ENCODE measurements at regions not wholly inside any gene's neighbourhood (a gene's known extent, or its start where the extent isn't known, plus 50 kb on each side); places are given as distances from the start of the nearest gene placed in this dataset.

DNA sequence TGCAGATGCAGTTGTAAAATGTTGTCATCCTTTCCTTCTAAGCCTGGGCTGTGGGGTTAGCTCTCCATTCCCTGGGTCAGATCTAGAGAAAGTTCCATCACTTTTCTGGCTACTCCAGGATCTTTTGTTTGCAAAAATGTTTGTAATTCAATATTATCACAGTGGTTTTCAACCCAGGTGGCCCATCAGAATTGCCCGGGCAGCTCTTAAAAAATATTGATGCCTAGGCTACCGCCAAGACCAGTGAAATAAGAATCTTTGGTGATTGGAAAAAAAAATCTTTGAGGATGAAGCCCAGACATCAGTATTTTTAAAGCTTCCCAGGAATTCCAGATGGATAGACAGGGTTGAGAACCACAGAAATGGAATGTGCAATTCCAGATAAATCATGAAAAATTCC, 232.5 kb upstream of the SPRED2 start:
- Histone ChIP-seq H3K36me3 (no peaks in the 10 kb centered on the region), H3K9me3 (peaks cover 6% of the 10 kb centered on the region), H3K4me3 (no peak overlapping the region), H3K27ac (no peak overlapping the region), H3K27me3 (replicated peaks; ENCODE audit: insufficient read depth) (no peaks in the 10 kb centered on the region), H3K4me1 (ENCODE audit: control insufficient read depth in 1 of 2, low read depth in 2 of 2) (peaks cover 0 to 9% of the 10 kb centered on the region in 2 donors)
- TF ChIP-seq, protein P1, sequence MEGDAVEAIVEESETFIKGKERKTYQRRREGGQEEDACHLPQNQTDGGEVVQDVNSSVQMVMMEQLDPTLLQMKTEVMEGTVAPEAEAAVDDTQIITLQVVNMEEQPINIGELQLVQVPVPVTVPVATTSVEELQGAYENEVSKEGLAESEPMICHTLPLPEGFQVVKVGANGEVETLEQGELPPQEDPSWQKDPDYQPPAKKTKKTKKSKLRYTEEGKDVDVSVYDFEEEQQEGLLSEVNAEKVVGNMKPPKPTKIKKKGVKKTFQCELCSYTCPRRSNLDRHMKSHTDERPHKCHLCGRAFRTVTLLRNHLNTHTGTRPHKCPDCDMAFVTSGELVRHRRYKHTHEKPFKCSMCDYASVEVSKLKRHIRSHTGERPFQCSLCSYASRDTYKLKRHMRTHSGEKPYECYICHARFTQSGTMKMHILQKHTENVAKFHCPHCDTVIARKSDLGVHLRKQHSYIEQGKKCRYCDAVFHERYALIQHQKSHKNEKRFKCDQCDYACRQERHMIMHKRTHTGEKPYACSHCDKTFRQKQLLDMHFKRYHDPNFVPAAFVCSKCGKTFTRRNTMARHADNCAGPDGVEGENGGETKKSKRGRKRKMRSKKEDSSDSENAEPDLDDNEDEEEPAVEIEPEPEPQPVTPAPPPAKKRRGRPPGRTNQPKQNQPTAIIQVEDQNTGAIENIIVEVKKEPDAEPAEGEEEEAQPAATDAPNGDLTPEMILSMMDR (IDR thresholded peaks at IDR 0.05), result no peak
- no peak for DNase-seq (ENCODE audit: low spot score)
- ATAC-seq (ENCODE audit: insufficient number of reproducible peaks, low FRiP score, low read depth), result no peak

DNA sequence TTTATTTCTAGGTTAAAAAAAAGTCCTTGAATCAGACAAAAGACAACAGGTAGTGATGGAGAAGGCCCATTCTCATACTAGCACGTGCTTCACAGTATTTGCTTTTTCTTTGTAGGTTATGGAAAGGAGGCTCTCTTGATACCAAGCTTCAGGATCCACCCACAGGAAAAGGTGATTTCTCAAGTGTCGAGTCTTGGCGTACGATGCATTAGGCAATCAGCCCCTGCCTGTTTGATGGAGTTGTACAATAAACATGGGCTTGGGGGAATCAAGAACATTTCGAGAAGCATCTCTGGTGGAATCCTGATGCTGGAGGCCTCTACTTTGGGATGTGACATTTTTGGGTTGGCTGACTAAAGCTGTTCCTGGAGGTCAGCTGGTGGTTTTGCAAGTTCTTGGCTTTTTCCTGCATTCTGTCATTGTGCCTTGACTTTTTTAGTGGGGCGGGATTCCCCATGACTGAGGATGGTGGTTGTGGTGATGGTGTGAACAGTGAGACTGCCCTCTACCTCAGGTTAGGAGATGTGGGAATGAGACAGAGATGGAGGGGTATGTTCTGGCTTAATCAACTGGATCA, 231.5 kb upstream of the SPRED2 start:
- Histone ChIP-seq H3K27me3 (replicated peaks; ENCODE audit: insufficient read depth) (no peaks in the 10 kb centered on the region), H3K9me3 (peaks cover 6% of the 10 kb centered on the region), H3K4me1 (ENCODE audit: control insufficient read depth in 1 of 2, low read depth in 2 of 2) (peaks cover 0 to 9% of the 10 kb centered on the region in 2 donors), H3K27ac (no peak overlapping the region), H3K4me3 (no peak overlapping the region), H3K36me3 (no peaks in the 10 kb centered on the region)
- TF ChIP-seq, protein P1 (IDR thresholded peaks at IDR 0.05), result no peak
- DNase-seq (ENCODE audit: low spot score) (no peak), ATAC-seq (ENCODE audit: insufficient number of reproducible peaks, low FRiP score, low read depth) (no peak)

DNA sequence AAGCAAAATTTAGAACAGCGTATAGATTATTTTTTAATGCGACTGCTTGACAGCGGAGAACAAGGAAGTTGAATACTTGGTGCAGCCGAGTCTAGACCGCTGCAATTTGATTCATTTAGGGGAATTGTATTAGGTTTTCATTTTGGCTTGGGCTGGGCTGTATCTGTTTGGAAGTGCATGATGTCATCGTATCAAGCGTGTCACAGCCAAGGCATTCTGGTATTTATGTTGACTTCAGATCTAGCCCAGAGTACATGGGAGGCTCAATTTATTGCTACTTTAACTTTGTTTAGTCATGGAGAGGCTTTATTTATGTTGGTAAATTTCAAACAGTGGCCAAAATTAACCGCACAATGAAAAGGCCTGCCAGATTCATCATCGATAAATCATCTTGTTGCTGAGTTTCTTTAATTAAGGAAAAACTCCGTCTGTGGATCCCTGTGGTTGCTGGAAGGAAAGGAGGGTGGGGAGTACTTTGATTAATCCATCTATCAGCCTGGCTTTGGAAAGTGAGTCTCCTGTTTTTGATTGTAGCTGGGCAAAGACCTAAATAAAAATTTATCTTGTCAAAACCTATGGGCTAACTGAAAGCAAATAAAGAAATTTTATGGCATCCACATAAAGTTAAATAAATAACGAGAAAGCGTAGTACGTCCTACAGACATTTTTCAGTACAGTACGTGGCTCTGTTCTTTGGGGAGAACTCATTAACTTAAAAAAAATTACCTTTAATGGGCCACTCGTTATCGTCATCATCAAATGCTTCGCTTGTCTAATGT, 230.4 kb upstream of the SPRED2 start:
- no peak overlapping the region for H3K27ac ChIP-seq
- ATAC-seq (ENCODE audit: insufficient number of reproducible peaks, low FRiP score, low read depth), result peak; percentile 50
- peak overlapping the region; percentile 55 for H3K4me3 ChIP-seq
- no peaks in the 10 kb centered on the region for H3K9me3 ChIP-seq
- no peak for DNase-seq (ENCODE audit: low spot score)
- no peaks in the 10 kb centered on the region for H3K36me3 ChIP-seq
- peaks cover 0 to 9% of the 10 kb centered on the region in 2 donors for H3K4me1 ChIP-seq (ENCODE audit: control insufficient read depth in 1 of 2, low read depth in 2 of 2)
- TF ChIP-seq, protein P1 (IDR thresholded peaks at IDR 0.05), result no peak
- no peaks in the 10 kb centered on the region for H3K27me3 ChIP-seq (replicated peaks; ENCODE audit: insufficient read depth)

DNA sequence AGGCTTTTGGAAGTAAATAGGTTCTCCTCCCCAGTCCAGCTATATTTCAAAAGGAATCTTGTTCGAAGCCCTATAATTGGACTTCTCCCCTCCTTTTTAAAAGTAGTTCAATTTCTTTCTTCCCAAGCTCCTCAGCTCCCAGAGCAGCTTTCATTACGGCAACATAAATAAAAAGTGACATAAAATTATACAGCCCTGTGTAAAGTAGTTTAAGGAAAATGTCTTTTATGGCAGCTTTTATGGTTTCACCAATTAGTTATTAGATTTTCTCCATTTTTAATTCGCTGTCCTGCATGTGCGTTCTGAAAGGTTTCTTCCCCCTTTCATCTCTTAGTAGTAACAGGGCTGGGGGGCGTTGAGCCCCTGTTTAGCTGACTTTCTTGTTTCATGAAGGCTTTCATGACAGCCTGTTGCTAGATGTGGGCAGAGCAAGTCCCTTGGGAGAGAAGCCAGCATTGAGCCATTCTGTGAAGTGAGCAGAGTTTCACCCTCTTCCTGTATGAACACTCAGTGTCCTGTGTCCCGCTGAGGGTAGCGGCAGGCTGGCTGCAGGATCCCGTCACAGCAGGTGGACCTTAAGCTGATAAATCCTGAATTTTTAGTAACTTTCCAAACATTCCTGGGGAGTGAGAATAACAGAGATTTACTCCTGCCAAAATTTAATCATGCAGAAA, 229.7 kb upstream of the SPRED2 start:
- Histone ChIP-seq H3K36me3 (no peaks in the 10 kb centered on the region), H3K4me1 (ENCODE audit: control insufficient read depth in 1 of 2, low read depth in 2 of 2) (peaks cover 0 to 9% of the 10 kb centered on the region in 2 donors), H3K27ac (no peak overlapping the region), H3K9me3 (no peaks in the 10 kb centered on the region), H3K4me3 (peak overlapping the region; percentile 55), H3K27me3 (replicated peaks; ENCODE audit: insufficient read depth) (no peaks in the 10 kb centered on the region)
- DNase-seq (ENCODE audit: low spot score) (no peak), ATAC-seq (ENCODE audit: insufficient number of reproducible peaks, low FRiP score, low read depth) (no peak)
- TF ChIP-seq, protein P1 (IDR thresholded peaks at IDR 0.05), result no peak

DNA sequence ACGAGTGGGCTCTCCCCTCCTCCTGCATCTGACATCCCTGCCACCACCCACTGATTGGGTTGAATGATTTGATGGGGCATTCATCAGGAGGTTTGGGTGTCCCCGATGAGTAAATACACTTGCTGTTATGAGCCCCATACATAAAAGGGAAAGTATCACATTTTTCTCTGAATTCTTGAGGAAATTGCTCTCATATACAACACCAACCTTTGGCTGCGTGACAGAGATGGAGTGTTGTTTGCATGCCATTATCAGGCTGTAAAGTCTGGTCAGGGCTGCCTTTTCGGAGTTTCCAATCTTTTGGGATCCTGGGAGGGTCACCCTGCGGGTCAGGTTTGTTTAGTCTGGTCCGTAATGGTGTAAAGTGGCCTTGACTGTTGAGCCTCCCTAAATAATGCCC, 227.9 kb upstream of the SPRED2 start:
- no peaks in the 10 kb centered on the region for H3K9me3 ChIP-seq
- H3K36me3 ChIP-seq, result no peaks in the 10 kb centered on the region
- H3K4me1 ChIP-seq (ENCODE audit: control insufficient read depth in 1 of 2, low read depth in 2 of 2), result peaks cover 0 to 9% of the 10 kb centered on the region in 2 donors
- H3K4me3 ChIP-seq, result no peak overlapping the region
- no peaks in the 10 kb centered on the region for H3K27me3 ChIP-seq (replicated peaks; ENCODE audit: insufficient read depth)
- TF ChIP-seq, protein P1 (IDR thresholded peaks at IDR 0.05), result no peak
- no peak overlapping the region for H3K27ac ChIP-seq
- DNase-seq (ENCODE audit: low spot score), result no peak
- no peak for ATAC-seq (ENCODE audit: insufficient number of reproducible peaks, low FRiP score, low read depth)
